Mesenchymal stem cell (in vitro differentiated cells and primary cell): ENCODE measurements at regions not wholly inside any gene's neighbourhood (a gene's known extent, or its start where the extent isn't known, plus 50 kb on each side); places are given as distances from the start of the nearest gene placed in this dataset.

Experiments
- DNase-seq: peaks from one replicate; pipeline ENCODE4 v3.0.0-alpha.2; 2013
- H2AFZ ChIP-seq: one replicate; pipeline ENCODE4 v1.6.1; 2013; ENCODE audit warnings: low read depth, mild to moderate bottlenecking, control low read depth, inconsistent platforms, low read length, moderate library complexity
- H2AK5ac ChIP-seq: 2 replicates; pipeline ENCODE4 v1.6.1; 2013; ENCODE audit warnings: low read length, moderate library complexity, mild to moderate bottlenecking, inconsistent platforms; ENCODE audit not compliant: severe bottlenecking
- H2BK120ac ChIP-seq: one replicate; pipeline ENCODE4 v1.6.1; 2013; ENCODE audit warnings: low read depth, mild to moderate bottlenecking, inconsistent platforms, low read length, moderate library complexity
- H2BK12ac ChIP-seq, 2 experiments: one replicate each; pipeline ENCODE4 v1.6.1; 2013; ENCODE audit warnings: inconsistent platforms in 2 of 2, low read length in 2 of 2, mild to moderate bottlenecking in 2 of 2, moderate library complexity in 2 of 2, control low read depth in 1 of 2
- H2BK15ac ChIP-seq: one replicate; pipeline ENCODE4 v1.6.1; 2013; ENCODE audit warnings: mild to moderate bottlenecking, low read depth, inconsistent platforms; ENCODE audit not compliant: poor library complexity, severe bottlenecking
- H2BK5ac ChIP-seq: 2 replicates; pipeline ENCODE4 v1.6.1; 2013; ENCODE audit warnings: low read depth, mild to moderate bottlenecking, low read length, control low read depth, inconsistent platforms; ENCODE audit not compliant: poor library complexity, severe bottlenecking
- H3K14ac ChIP-seq, 2 experiments: one replicate each; pipeline ENCODE4 v1.6.1; 2013; ENCODE audit warnings: inconsistent platforms in 2 of 2, low read length in 2 of 2, control low read depth in 1 of 2, mild to moderate bottlenecking in 1 of 2, moderate library complexity in 1 of 2
- H3K18ac ChIP-seq, 2 experiments: one replicate each; pipeline ENCODE4 v1.6.1; 2013; ENCODE audit warnings: inconsistent platforms in 2 of 2, low read length in 2 of 2, control low read depth in 1 of 2, low read depth in 1 of 2, mild to moderate bottlenecking in 1 of 2
- H3K23ac ChIP-seq, 2 experiments: one replicate each; pipeline ENCODE4 v1.6.1; 2013; ENCODE audit warnings: inconsistent platforms in 2 of 2, low read length in 2 of 2, mild to moderate bottlenecking in 2 of 2, moderate library complexity in 2 of 2, control low read depth in 1 of 2
- H3K27ac ChIP-seq: 2 replicates; pipeline ENCODE4 v1.5.1; 2013; ENCODE audit warnings: mild to moderate bottlenecking, moderate library complexity, low read length, control low read depth, inconsistent platforms; ENCODE audit not compliant: poor library complexity, severe bottlenecking
- H3K27me3 ChIP-seq, 2 experiments: 2 replicates each; pipeline versions ENCODE4 v1.6.1 to v1.7.0; 2013; ENCODE audit warnings: low read length in 2 of 2, mild to moderate bottlenecking in 2 of 2, moderate library complexity in 2 of 2, control low read depth in 1 of 2, inconsistent platforms in 1 of 2; ENCODE audit not compliant: control insufficient read depth in 1 of 2, insufficient read depth in 1 of 2
- H3K36me3 ChIP-seq, 2 experiments: 2 replicates each; pipeline versions ENCODE4 v1.6.1 to v1.7.0; 2013; ENCODE audit warnings: low read length in 2 of 2, control low read depth in 1 of 2, inconsistent platforms in 1 of 2, low read depth in 1 of 2, mild to moderate bottlenecking in 1 of 2; ENCODE audit not compliant: insufficient read depth in 2 of 2, control insufficient read depth in 1 of 2
- H3K4ac ChIP-seq, 2 experiments: one replicate each; pipeline ENCODE4 v1.6.1; 2013; ENCODE audit warnings: inconsistent platforms in 2 of 2, low read length in 2 of 2, mild to moderate bottlenecking in 2 of 2, moderate library complexity in 2 of 2, control low read depth in 1 of 2, low read depth in 1 of 2
- H3K4me1 ChIP-seq: 2 replicates; pipeline ENCODE4 v1.6.1; 2013; ENCODE audit warnings: low read depth, low read length, control low read depth; ENCODE audit not compliant: control insufficient read depth, insufficient read depth
- H3K4me2 ChIP-seq: 2 replicates; pipeline ENCODE4 v1.6.1; 2013; ENCODE audit warnings: low read length, mild to moderate bottlenecking, inconsistent platforms; ENCODE audit not compliant: poor library complexity, severe bottlenecking
- H3K4me3 ChIP-seq, 2 experiments: 2 replicates each; pipeline versions ENCODE4 v1.5.1 to v1.7.0; 2013; ENCODE audit warnings: low read length in 2 of 2, mild to moderate bottlenecking in 2 of 2, control low read depth in 1 of 2, low read depth in 1 of 2; ENCODE audit not compliant: insufficient read depth in 1 of 2
- H3K79me1 ChIP-seq: replicated peaks from 2 replicates; pipeline ENCODE4 v1.6.1; 2013; ENCODE audit warnings: mild to moderate bottlenecking, control low read depth, low read length, inconsistent platforms; ENCODE audit not compliant: poor library complexity, severe bottlenecking
- H3K9ac ChIP-seq: 2 replicates; pipeline ENCODE4 v1.7.0; 2013; ENCODE audit warnings: mild to moderate bottlenecking, low read length, moderate library complexity
- H3K9me3 ChIP-seq: 2 replicates; pipeline ENCODE4 v1.7.0; 2013; ENCODE audit warnings: mild to moderate bottlenecking, low read length; ENCODE audit not compliant: control insufficient read depth
- H4K8ac ChIP-seq: one replicate; pipeline ENCODE4 v1.6.1; 2013; ENCODE audit warnings: inconsistent platforms, mild to moderate bottlenecking, low read length, moderate library complexity
- H4K91ac ChIP-seq: one replicate; pipeline ENCODE4 v1.6.1; 2013; ENCODE audit warnings: mild to moderate bottlenecking, low read length, inconsistent platforms
- WGBS: methylation state at CpG from one replicate; pipeline ENCODE4 v1.1.7; 2013; ENCODE audit warnings: mixed read lengths; 5-methylcytosine and 5-hydroxymethylcytosine counted together

DNA sequence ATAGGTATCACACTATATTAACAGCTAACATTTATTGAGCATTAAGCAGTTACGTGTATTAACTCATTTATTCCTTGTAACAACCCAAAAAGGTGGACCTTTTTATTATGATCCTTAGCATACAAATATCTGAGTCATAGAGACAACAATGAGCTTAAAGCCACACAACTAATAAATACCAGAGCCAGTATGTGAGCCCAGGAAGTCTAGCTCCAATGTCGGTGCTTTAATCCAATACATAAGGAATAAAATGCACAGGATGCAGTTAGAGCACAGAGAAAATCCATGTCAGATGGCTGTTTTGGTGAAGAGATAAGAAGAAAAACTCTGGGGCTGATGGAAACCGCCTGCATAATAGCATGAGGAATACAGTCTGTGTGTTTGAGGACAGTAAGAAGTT, 888.6 kb downstream of the TMTC2 start:
- no peaks in the 10 kb centered on the region for H3K4me1 ChIP-seq
- H4K91ac ChIP-seq = no peak overlapping the region
- H3K9me3 ChIP-seq = peaks cover under 1% of the 10 kb centered on the region
- no peak overlapping the region for H3K18ac ChIP-seq
- no peak overlapping the region for H4K8ac ChIP-seq
- H3K4me3 ChIP-seq = no peak overlapping the region
- no peak overlapping the region for H3K23ac ChIP-seq
- no peak for DNase-seq
- no peak overlapping the region for H2AFZ ChIP-seq
- no peak overlapping the region for H2BK12ac ChIP-seq
- no peak overlapping the region for H2BK5ac ChIP-seq
- no peaks in the 10 kb centered on the region for H3K79me1 ChIP-seq
- no peak overlapping the region for H3K14ac ChIP-seq
- no peak overlapping the region for H2BK120ac ChIP-seq
- 76% methylated on average over 3 of the region's 3 CpGs for WGBS
- no peak overlapping the region for H2BK15ac ChIP-seq
- no peak overlapping the region for H3K4ac ChIP-seq
- H3K36me3 ChIP-seq = no peaks in the 10 kb centered on the region
- H3K27me3 ChIP-seq = no peaks in the 10 kb centered on the region
- no peak overlapping the region for H3K4me2 ChIP-seq
- H3K9ac ChIP-seq = no peak overlapping the region
- no peak overlapping the region for H3K27ac ChIP-seq
- H2AK5ac ChIP-seq = no peak overlapping the region

- no peak overlapping the region for H3K4ac ChIP-seq
- no peak overlapping the region for H3K27ac ChIP-seq
- no peak overlapping the region for H3K14ac ChIP-seq
- 100% methylated on average over 1 of the region's 2 CpGs for WGBS
- H2BK5ac ChIP-seq = no peak overlapping the region
- no peak overlapping the region for H3K18ac ChIP-seq
- H4K8ac ChIP-seq = no peak overlapping the region
- H3K36me3 ChIP-seq = no peaks in the 10 kb centered on the region
- H3K9me3 ChIP-seq = peaks cover 3% of the 10 kb centered on the region
- no peaks in the 10 kb centered on the region for H3K27me3 ChIP-seq
- H3K23ac ChIP-seq = no peak overlapping the region
- no peak overlapping the region for H3K9ac ChIP-seq
- H2BK15ac ChIP-seq = no peak overlapping the region
- no peak overlapping the region for H3K4me3 ChIP-seq
- H3K4me1 ChIP-seq = no peaks in the 10 kb centered on the region
- H4K91ac ChIP-seq = no peak overlapping the region
- H2BK120ac ChIP-seq = no peak overlapping the region
- H3K4me2 ChIP-seq = no peak overlapping the region
- H2AFZ ChIP-seq = no peak overlapping the region
- no peak overlapping the region for H2BK12ac ChIP-seq
- no peaks in the 10 kb centered on the region for H3K79me1 ChIP-seq
- H2AK5ac ChIP-seq = no peak overlapping the region
- no peak for DNase-seq
Measured at GRCh38 chr12:83574142-83574541, 887.4 kb downstream of the TMTC2 start.

DNA sequence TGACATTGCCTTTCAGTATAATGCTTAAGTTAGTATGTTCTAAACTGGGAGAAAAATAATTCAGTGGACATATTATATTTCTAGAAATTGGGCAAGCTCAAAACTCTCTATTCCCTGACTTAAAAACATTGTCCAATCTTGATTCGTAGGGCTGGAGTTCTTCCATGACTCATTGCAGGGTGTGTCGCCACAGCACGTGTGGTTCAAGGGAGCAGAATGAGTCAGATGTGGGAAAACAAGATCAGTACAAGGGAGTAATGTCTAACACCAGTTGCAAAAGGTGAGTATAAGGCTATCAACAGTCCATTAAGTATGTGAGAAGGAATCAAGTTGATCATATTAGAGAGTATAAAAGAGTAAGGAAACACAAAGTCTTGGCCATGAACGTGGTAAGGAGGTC, 887.0 kb downstream of the TMTC2 start:
- Histone ChIP-seq H2BK5ac (no peak overlapping the region), H3K27me3 (no peaks in the 10 kb centered on the region), H3K4me3 (no peak overlapping the region), H3K4ac (no peak overlapping the region), H3K23ac (no peak overlapping the region), H2BK15ac (no peak overlapping the region), H4K8ac (no peak overlapping the region), H3K79me1 (no peaks in the 10 kb centered on the region), H3K27ac (no peak overlapping the region), H3K4me1 (no peaks in the 10 kb centered on the region), H2AK5ac (no peak overlapping the region), H3K36me3 (no peaks in the 10 kb centered on the region), H4K91ac (no peak overlapping the region), H3K18ac (no peak overlapping the region), H3K14ac (no peak overlapping the region), H3K4me2 (no peak overlapping the region), H3K9me3 (peaks cover 3% of the 10 kb centered on the region), H2AFZ (no peak overlapping the region), H3K9ac (no peak overlapping the region), H2BK12ac (no peak overlapping the region), H2BK120ac (no peak overlapping the region)
- WGBS = 29% methylated on average over 4 of the region's 4 CpGs
- DNase-seq = peak; percentile 1

GRCh38 chr12:83559650-83560049, 872.9 kb downstream of the TMTC2 start:
- Histone ChIP-seq H3K9me3 (no peaks in the 10 kb centered on the region), H3K14ac (no peak overlapping the region), H2BK5ac (no peak overlapping the region), H2AFZ (no peak overlapping the region), H2BK120ac (no peak overlapping the region), H3K27me3 (no peaks in the 10 kb centered on the region), H2BK15ac (no peak overlapping the region), H3K4me2 (no peak overlapping the region), H3K27ac (no peak overlapping the region), H3K9ac (no peak overlapping the region), H2AK5ac (no peak overlapping the region), H3K36me3 (no peaks in the 10 kb centered on the region), H3K23ac (no peak overlapping the region), H3K79me1 (no peaks in the 10 kb centered on the region), H3K4me3 (no peak overlapping the region), H3K4ac (no peak overlapping the region), H2BK12ac (no peak overlapping the region), H3K18ac (no peak overlapping the region), H4K91ac (no peak overlapping the region), H4K8ac (no peak overlapping the region), H3K4me1 (no peaks in the 10 kb centered on the region)
- 76% methylated on average over 1 of the region's 1 CpG for WGBS
- no peak for DNase-seq
